ENCODE measurements at regions not wholly inside any gene's neighbourhood (a gene's known extent, or its start where the extent isn't known, plus 50 kb on each side); places are given as distances from the start of the nearest gene placed in this dataset.

- no peak for TF ChIP-seq TAF1 (IDR thresholded peaks at IDR 0.05; ENCODE audit: borderline replicate concordance, low read depth, low read length)
- no peak for TF ChIP-seq USF1 (IDR thresholded peaks at IDR 0.05; ENCODE audit: borderline replicate concordance, low read depth)
- TF ChIP-seq, protein P1, sequence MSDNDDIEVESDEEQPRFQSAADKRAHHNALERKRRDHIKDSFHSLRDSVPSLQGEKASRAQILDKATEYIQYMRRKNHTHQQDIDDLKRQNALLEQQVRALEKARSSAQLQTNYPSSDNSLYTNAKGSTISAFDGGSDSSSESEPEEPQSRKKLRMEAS (IDR thresholded peaks at IDR 0.05; ENCODE audit: low read depth), result no peak
- TF ChIP-seq CHD2 (IDR thresholded peaks at IDR 0.05; ENCODE audit: low read length, partially characterized antibody), result no peak
- no peak for TF ChIP-seq POLR2AphosphoS5 (IDR thresholded peaks at IDR 0.05; ENCODE audit: low read depth, low read length)
- TF ChIP-seq, protein P2, sequence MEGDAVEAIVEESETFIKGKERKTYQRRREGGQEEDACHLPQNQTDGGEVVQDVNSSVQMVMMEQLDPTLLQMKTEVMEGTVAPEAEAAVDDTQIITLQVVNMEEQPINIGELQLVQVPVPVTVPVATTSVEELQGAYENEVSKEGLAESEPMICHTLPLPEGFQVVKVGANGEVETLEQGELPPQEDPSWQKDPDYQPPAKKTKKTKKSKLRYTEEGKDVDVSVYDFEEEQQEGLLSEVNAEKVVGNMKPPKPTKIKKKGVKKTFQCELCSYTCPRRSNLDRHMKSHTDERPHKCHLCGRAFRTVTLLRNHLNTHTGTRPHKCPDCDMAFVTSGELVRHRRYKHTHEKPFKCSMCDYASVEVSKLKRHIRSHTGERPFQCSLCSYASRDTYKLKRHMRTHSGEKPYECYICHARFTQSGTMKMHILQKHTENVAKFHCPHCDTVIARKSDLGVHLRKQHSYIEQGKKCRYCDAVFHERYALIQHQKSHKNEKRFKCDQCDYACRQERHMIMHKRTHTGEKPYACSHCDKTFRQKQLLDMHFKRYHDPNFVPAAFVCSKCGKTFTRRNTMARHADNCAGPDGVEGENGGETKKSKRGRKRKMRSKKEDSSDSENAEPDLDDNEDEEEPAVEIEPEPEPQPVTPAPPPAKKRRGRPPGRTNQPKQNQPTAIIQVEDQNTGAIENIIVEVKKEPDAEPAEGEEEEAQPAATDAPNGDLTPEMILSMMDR (IDR thresholded peaks at IDR 0.05), result no peak
- TF ChIP-seq MEF2A (IDR thresholded peaks at IDR 0.05; ENCODE audit: borderline replicate concordance, low read depth), result no peak
- TF ChIP-seq RFX5 (IDR thresholded peaks at IDR 0.05; ENCODE audit: low read length), result no peak
- no peak for TF ChIP-seq REST (IDR thresholded peaks at IDR 0.05; ENCODE audit: low read depth, low read length)
- no peak for TF ChIP-seq SIN3A (IDR thresholded peaks at IDR 0.05; ENCODE audit: borderline replicate concordance, low read depth, low read length)
- TF ChIP-seq RAD21 (IDR thresholded peaks at IDR 0.05; ENCODE audit: low read length), result no peak
These were observed 753.6 kb downstream of the CENPC start for GRCh38 chr4:66791686-66792085.

Data from SK-N-SH (cell line).